ENCODE measurements at regions not wholly inside any gene's neighbourhood (a gene's known extent, or its start where the extent isn't known, plus 50 kb on each side); places are given as distances from the start of the nearest gene placed in this dataset.

DNA sequence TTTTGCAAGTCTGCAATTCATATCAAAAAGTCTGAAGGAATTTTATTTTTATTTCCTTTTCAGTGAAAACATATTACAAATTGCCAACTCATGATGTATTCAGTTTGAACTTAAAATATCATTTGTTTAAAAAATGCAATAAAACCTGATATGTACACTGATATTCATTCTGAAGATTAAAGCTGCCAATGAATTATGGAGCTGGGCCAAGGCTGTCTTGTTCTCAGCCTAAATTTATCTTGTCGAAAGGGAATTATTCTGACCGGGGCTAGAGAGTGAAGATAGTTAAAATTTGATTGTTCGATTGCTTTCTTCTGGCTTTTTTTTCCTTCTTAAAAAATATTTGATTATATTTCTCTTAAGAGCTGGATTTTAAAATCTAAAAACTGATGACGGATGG is 54.0 kb upstream of the RBFOX1 start:
- TF ChIP-seq POLR2A (IDR thresholded peaks at IDR 0.05): no peak
- TF ChIP-seq, protein P1, sequence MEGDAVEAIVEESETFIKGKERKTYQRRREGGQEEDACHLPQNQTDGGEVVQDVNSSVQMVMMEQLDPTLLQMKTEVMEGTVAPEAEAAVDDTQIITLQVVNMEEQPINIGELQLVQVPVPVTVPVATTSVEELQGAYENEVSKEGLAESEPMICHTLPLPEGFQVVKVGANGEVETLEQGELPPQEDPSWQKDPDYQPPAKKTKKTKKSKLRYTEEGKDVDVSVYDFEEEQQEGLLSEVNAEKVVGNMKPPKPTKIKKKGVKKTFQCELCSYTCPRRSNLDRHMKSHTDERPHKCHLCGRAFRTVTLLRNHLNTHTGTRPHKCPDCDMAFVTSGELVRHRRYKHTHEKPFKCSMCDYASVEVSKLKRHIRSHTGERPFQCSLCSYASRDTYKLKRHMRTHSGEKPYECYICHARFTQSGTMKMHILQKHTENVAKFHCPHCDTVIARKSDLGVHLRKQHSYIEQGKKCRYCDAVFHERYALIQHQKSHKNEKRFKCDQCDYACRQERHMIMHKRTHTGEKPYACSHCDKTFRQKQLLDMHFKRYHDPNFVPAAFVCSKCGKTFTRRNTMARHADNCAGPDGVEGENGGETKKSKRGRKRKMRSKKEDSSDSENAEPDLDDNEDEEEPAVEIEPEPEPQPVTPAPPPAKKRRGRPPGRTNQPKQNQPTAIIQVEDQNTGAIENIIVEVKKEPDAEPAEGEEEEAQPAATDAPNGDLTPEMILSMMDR (IDR thresholded peaks at IDR 0.05): no peak
- Histone ChIP-seq H3K9me3 (peaks cover 0 to 5% (median 0%) of the 10 kb centered on the region in 4 donors), H3K27ac (no peak overlapping the region), H3K36me3 (no peaks in the 10 kb centered on the region), H3K4me3 (no peak overlapping the region), H3K4me1 (no peaks in the 10 kb centered on the region), H3K27me3 (peaks cover 0 to 4% of the 10 kb centered on the region in 2 donors)
- no peak for DNase-seq

DNA sequence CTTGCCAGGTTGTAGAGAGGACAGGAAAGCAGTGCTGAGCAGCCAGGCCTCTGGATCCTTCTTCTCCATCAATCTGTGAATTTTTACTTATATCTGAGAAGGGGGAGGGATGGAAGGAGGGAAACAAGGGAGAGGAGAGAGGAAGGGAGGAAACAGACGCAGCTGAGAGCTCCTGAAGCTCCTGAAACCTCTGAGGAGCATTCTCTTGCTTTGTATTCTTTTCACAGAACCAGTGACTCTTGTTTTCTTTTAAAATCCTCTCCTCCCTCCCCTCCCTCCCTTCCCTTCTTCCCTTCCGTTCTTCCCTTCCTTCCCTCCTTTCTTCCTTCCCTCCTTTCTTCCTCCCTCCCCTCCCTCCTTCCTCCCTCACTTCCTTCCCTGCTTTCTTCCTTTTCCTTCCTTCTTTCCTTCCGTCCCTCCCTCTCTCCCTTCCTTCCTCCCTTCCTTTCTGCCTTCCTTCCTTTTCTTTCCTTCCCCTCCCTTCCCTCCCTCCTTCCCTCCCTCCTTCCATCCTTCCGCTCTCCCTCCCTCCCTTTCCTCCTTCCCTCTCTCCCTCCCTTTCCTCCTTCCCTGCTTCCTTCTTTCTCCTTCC is 60.0 kb upstream of the RBFOX1 start:
- DNase-seq: no peak
- Histone ChIP-seq H3K27ac (no peak overlapping the region), H3K4me1 (no peaks in the 10 kb centered on the region), H3K27me3 (no peaks in the 10 kb centered on the region), H3K9me3 (peaks cover 0 to 5% (median 0%) of the 10 kb centered on the region in 4 donors), H3K36me3 (no peaks in the 10 kb centered on the region), H3K4me3 (no peak overlapping the region)
- TF ChIP-seq, protein P1 (IDR thresholded peaks at IDR 0.05): no peak
- no peak for TF ChIP-seq POLR2A (IDR thresholded peaks at IDR 0.05)

DNA sequence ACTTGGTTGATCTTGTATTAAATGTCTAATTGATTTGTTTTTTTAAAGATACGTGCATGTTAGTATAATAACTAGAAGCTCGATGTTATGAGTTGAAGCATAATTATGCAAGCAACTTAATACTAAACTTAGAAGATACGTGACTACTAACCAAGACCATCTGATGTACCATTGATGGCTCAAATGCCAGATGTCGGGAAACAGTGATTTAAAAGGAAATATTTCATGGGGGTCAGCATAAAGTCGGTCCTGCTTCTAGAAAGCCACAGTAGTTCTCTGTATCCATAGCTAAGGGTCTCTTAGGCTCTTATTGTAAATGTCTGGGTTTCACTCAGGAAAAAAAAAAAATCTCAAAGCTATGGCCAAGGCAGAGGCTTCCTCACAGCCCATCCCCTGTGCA is 61.2 kb upstream of the RBFOX1 start:
- Histone ChIP-seq H3K4me1 (no peaks in the 10 kb centered on the region), H3K4me3 (no peak overlapping the region), H3K27me3 (no peaks in the 10 kb centered on the region), H3K36me3 (no peaks in the 10 kb centered on the region), H3K27ac (no peak overlapping the region), H3K9me3 (no peaks in the 10 kb centered on the region)
- DNase-seq: no peak
- TF ChIP-seq POLR2A (IDR thresholded peaks at IDR 0.05): no peak
- TF ChIP-seq, protein P1 (IDR thresholded peaks at IDR 0.05): no peak

DNA sequence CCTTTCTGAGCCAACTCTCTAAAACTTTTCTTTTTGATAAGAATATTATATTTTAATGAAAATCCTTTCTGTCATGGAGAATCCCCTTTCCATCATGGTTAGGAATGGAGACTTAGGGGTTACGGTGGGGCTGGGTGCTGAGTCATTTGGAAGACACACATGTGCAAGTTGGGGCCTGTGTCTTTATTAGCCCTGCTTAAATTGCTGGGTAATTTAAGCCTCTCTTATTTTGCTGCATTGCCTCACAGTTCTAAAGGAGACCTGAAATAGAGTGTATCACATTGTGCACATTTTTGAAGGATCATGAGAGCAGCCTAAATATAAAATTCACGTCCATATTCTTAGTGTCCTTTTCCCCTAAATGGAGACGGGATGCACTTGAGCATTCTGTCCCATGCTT is 61.8 kb upstream of the RBFOX1 start:
- H3K27me3 ChIP-seq: no peaks in the 10 kb centered on the region
- no peaks in the 10 kb centered on the region for H3K4me1 ChIP-seq
- H3K9me3 ChIP-seq: no peaks in the 10 kb centered on the region
- H3K36me3 ChIP-seq: no peaks in the 10 kb centered on the region
- TF ChIP-seq POLR2A (IDR thresholded peaks at IDR 0.05): no peak
- TF ChIP-seq, protein P1 (IDR thresholded peaks at IDR 0.05): no peak
- no peak for DNase-seq
- H3K4me3 ChIP-seq: no peak overlapping the region
- no peak overlapping the region for H3K27ac ChIP-seq

DNA sequence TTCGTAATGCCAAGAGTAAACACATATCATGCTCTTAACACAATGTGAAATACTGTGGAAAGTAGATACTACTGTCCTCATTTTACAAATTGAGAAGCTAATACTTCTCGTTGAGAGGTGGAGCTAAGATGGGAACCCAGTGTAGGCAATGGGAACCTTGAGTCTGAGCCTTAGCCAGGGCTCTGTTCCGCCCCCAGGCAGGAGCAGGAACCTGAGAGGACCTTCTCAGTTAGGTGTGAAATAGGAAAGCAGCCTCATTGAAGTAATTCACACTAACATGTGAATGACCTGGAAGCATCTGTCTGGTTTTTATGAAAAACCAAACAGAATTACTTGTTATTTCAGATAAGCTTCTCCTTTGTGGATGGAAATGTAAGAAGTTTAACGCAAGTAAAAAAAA is 62.6 kb upstream of the RBFOX1 start:
- no peak overlapping the region for H3K4me3 ChIP-seq
- no peaks in the 10 kb centered on the region for H3K4me1 ChIP-seq
- no peak for TF ChIP-seq POLR2A (IDR thresholded peaks at IDR 0.05)
- TF ChIP-seq, protein P1 (IDR thresholded peaks at IDR 0.05): no peak
- no peaks in the 10 kb centered on the region for H3K27me3 ChIP-seq
- H3K27ac ChIP-seq: no peak overlapping the region
- no peak for DNase-seq
- H3K9me3 ChIP-seq: no peaks in the 10 kb centered on the region
- no peaks in the 10 kb centered on the region for H3K36me3 ChIP-seq

DNA sequence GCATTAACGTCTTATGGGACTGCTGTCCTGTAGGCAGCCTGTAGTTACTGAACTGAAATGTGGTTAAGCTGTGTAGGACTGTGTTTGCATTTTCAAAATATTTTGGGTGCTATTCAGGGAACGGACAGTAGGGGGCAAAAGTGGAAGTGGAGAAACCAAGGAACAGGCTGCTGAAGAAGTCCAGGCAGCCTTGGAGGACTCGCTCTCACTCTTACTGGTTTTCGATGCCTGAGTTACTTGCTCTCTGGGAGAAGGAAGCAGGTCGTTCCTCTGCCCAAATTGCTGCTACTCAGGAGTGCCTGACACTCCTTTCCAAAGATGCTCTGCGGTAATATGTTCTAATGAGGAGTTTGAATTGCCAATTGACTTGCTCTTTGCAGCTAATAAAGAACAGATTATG is 64.5 kb upstream of the RBFOX1 start:
- H3K9me3 ChIP-seq: no peaks in the 10 kb centered on the region
- no peak overlapping the region for H3K4me3 ChIP-seq
- H3K4me1 ChIP-seq: no peaks in the 10 kb centered on the region
- H3K36me3 ChIP-seq: no peaks in the 10 kb centered on the region
- DNase-seq: no peak
- no peak for TF ChIP-seq POLR2A (IDR thresholded peaks at IDR 0.05)
- TF ChIP-seq, protein P1 (IDR thresholded peaks at IDR 0.05): peak in 4 of 6 experiments; percentile 35 to 48 (median 40)
- H3K27me3 ChIP-seq: no peaks in the 10 kb centered on the region
- no peak overlapping the region for H3K27ac ChIP-seq
